HG03342 (cell line): ENCODE measurements at regions not wholly inside any gene's neighbourhood (a gene's known extent, or its start where the extent isn't known, plus 50 kb on each side); places are given as distances from the start of the nearest gene placed in this dataset.
"Not testable (repeated sequence)": the region's sequence is repeated elsewhere in the genome, so short reads cannot be mapped to it uniquely, and the experiment has no call there.

Experiments used
- ATAC-seq: cut with Tn5 transposase; IDR thresholded peaks from one replicate; pipeline ENCODE4 v1.9.1; 2021; ENCODE audit warnings: mild to moderate bottlenecking, moderate library complexity; ENCODE audit not compliant: unreplicated experiment

DNA sequence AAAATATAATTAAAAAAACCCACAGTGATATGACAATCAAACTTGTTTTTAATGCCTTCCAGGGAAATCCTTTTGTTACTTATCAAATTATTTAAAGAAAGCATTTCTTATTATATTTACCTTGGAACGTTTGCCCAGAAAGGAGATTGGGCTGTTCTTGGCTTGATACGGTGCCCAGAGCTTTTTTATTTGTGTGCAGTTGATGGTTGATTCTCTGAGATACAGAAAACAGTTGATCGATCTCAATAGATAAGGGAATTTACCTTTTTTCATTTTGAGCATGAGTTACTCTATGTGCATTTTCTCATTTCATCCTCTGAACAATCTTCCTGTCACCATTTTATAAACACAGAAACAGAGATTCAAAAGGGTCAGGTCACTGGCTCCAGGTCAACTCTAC, 72.5 kb upstream of the NEDD9 start:
- ATAC-seq = no peak

DNA sequence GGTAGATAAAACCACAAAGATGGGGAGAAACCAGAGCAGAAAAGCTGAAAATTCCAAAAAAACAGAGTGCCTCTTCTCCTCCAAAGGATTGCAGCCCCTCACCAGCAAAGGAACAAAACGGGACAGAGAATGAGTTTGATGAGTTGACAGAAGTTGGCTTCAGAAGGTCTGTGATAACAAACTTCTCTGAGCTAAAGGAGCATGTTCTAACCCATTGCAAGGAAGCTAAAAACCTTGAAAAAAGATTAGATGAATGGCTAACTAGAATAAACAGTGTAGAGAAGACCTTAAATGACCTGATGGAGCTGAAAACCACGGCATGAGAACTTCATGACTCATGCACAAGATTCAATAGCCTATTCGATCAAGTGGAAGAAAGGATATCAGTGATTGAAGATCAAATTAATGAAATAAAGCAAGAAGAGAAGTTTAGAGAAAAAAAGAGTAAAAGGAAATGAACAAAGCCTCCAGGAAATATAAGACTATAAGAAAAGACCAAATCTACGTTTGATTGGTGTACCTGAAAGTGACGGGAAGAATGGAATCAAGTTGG, 67.5 kb upstream of the NEDD9 start:
- ATAC-seq = not testable (repeated sequence)

DNA sequence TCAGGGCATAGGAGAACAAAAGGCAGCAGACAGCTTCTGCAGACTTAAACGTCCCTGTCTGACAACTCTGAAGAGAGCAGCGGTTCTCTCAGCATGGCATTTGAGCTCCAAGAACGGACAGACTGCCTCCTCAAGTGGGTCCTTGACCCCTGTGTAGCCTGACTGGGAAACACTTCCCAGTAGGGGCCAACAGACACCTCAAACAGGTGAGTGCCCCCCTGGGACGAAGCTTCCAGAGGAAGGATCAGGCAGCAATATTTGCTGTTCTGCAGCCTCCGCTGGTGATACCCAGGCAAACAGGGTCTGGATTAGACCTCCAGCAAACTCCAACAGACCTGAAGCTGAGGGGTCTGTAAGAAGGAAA, 66.9 kb upstream of the NEDD9 start:
- ATAC-seq = not testable (repeated sequence)

DNA sequence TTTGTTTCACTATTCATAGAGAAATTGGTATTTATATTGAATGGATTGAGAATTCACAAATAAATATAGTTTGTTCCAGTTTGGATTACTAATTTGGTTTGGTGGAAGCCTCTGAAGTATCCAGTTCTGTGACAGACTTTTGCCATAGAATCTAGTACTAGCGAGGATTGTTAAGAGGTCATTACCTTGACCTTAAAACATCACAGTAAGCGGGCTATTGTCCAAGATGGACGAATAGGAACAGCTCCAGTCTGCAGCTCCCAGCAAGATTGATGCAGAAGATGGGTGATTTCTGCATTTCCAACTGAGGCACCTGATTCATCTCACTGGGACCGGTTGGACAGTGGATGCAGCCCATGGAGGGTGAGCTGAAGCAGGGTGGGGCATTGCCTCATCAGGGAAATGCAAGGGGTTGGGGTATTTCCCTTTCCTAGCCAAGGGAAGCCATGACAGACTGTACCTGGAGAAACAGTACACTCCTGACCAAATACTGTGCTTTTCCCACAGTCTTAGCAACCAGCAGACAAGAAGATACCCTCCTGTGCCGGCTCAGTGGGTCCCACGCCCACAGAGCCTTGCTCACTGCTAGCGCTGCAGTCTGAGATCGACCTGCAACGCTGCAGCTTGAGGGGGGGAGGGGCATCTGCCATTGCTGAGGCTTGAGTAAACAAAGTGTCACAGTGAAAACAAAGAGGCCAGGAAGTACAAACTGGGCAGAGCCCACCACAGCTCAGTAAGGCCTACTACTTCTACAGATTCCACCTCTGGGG, 66.4 kb upstream of the NEDD9 start:
- ATAC-seq = no peak

DNA sequence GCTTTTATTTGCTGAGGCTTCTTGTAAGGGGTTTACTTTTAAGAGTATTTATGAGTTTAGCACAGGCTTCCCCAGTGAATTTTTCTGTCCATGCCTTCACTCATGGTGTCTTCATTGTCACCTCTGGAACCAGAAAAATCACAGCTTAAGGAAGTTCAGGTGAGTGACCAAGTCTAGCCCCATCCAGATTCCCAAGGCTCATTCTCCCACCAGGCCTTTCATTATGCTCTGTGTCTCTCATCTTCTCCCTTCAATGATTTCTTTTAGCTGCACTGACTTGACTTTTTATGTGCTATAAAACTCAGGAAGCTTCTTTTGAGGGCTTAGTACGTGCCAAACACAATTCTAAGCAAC, 64.9 kb upstream of the NEDD9 start:
- ATAC-seq = no peak

DNA sequence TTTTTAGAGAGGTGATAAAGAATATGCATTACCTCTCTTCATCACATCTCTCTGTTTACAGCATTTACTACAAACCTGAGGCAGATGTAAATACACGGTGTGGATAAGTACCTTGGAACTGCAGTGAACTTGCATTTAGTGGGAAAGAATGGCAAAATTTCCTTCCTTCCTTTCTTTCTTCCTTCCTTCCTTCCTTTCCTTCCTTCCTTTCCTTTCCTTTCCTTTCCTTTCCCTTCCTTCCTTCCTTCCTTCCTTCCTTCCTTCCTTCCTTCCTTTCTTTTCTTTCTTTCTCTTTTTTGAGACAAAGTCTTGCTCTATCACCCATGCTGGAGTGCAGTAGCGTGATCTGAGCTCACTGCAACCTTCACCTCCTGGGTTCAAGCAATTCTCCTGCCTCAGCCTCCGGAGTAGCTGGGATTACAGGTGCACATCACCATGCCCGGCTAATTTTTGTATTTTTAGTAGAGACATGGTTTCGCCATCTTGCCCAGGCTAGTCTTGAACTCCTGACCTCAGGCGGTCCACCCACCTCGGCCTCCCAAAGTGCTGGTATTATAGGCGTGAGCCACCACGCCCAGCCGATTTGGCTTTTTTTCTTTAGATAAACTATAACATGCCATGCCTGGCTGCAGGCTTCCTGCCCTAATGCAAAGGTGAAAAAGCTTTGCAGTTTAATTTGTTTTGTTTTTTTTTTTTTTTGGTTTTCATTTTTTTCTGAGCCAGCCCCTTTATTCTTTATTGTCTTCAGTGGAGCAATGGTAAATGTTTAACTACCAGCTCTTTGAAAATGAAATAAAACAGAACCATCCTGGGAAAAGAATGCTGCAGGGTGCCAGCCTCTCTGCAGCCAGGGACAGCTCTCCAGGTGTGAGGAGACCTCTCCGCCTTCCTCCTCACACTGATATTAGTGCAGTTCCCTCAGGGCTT, 64.2 kb upstream of the NEDD9 start:
- no peak for ATAC-seq

DNA sequence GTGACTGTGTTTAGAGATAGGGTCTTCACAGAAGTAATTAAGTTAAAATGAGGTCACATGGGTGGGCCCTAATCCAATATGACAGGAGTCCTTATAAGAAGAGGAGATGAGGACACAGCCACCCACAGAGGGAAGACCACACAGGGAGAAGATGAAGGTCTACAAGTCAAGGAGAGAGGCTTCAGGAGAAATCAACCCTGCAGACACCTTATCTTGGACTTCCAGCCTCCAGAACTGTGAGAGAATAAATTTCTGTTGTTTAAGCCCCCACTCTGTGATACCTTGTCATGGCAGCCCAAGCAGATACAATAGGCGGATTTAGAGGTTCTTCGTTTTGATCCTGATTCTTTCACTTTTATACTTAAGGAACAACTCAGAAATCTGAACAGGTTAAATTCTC, 63.5 kb upstream of the NEDD9 start:
- ATAC-seq = no peak

DNA sequence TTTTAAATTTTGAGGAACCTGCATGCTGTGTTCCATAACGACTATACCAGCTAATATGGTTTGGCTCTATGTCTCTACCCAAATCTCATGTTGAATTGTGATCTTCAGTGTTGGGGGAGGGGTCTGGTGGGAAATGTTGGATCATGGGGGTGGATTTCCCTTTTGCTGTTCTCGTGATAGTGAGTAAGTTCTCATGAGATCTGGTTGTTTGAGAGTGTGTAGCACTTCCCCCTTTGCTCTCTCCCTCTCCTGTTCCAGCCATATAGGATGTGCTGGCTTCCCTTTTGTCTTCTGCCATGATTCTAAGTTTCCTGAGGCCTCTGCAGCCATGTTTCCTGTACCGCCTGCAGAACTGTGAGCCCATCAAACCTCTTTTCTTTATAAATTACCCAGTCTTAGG, 61.8 kb upstream of the NEDD9 start:
- ATAC-seq = no peak

DNA sequence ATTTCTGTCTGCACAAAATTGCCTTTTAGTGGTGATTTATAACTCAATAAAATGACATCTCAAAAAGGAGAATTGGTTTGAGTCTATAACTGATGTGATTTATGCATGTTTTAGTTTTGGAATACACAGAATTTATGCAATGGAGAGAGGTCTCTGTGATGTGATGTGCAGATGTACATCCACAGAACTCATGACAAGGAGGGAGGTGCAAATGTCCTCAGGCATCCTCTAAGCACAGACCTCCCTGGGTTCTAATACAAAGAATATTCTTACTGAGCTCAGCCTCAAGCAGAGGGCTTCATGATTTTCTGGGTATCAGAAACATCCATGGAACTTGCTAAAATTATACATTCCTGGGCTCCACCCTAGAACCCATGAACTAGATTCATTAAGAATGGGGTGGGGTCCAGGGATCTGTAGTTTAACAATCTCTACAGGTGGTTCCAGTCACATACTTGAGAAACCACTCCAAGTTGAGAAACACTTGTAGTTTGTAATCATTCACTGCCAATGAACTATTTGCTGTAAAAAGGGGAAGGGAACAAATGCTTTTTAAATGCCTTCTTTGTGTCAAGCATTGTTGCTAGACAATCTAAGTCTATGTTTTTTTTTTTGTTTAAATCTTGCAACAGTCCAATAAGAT, 60.2 kb upstream of the NEDD9 start:
- ATAC-seq = no peak

DNA sequence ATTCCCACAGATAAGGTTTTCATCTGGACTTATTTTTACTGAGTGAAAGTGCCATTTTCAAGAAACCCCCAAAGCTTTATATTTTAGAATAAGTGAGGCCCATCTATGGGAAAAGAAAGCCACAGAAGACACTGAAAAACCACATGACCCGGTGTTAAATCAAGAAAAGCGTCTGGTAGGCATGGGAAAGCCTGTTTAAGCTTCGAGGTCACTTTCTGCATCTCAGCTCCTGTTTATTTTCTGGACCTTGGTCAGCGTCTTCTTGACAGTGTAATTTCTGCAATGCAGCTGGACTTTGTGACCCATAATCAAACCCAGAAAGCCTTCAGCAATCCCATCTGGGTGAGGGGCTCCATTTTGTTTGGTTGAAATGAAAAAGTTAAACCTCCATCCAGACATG, 59.6 kb upstream of the NEDD9 start:
- ATAC-seq = no peak

DNA sequence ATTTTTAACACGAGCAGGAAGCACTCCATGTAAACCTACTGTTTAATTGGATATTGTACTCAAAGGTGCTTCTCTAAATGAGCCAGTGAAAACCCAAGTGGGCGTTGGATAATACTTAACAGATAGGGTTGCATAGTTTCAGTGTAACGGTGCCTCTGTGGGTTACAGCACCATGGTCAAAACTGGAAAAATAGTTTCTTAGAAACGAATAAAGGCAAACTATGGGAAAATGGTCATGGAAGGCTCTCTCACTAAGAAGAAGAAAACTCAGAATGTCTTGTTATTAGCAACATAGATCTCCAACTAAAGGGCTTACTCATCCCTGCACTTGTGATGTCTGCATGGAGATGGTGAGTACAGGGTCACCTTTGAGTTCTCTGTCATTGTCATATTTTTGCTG, 59.1 kb upstream of the NEDD9 start:
- ATAC-seq = no peak

DNA sequence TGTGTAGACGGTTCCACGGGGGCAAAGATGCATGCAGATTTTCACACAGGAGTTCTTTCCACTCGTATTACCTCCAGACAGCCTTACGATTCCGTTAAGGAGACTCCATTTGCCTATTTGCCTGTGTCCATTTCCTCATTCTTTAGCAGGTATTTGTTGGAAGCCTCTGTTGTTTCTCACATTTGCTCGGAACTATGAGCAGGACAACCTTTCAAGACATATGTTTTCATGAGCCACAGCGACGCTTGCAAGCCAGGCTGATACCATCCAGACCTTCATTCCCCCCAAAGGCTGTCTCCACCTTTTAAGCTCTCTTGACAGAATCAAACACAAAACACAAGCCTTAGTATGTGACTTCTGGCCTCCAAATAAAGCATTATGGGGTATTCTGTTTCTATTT, 57.6 kb upstream of the NEDD9 start:
- ATAC-seq = no peak

DNA sequence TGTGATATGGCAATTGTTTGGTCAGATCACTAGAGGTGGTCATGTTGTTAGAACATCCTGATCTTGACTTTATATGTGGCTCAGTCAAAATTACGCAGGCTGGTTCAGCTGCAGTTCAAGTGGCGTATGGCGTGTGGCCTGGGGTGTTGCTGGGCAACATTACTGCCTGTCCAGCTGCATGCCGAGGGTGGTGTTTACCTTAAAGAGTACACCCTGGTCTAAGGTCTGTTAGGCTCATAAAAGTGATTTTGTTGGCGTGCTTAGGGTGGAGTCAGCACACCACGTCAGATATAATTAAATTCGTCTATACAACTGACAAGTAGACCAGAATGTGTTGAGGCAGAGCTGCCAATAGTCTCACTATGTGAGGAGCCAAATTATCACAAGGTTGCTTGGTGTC, 55.6 kb upstream of the NEDD9 start:
- no peak for ATAC-seq

DNA sequence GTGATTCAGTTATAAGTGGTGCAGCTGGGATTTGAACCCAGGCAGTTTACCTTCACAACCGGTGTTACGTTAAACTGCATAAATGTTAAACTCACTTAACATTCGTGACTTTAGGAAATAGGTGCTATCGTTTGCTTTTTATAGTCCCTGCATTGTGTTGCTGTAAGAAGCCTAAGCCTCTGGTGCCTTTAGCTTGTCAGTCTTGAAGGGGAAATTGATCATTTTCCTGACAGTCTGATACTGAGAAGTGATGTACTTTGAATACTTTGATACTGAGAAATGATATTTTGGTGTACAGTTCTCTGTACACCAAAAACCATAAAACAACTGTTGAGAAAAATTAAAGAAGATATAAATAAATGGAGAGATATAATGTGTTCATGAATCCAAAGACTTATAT, 52.5 kb upstream of the NEDD9 start:
- ATAC-seq = no peak

DNA sequence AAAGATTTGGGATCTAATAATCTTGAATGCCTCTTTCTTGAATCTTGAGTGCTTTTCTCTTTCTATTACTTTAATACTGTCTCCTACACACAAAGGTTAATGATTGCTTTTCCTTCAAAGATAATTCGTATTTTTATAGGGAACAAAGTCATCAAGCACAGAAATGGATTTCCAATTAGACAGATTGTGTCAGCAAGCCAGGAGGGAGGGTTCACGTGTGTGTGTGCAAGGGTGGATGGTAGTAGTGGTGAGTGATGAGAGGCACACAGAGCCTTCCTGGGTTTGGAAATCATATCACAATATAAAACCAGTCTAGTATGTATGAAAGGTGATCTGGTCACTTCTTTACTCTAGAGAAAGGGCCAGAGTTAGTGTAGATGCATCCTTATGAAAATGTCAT, 51.2 kb upstream of the NEDD9 start:
- ATAC-seq = no peak

DNA sequence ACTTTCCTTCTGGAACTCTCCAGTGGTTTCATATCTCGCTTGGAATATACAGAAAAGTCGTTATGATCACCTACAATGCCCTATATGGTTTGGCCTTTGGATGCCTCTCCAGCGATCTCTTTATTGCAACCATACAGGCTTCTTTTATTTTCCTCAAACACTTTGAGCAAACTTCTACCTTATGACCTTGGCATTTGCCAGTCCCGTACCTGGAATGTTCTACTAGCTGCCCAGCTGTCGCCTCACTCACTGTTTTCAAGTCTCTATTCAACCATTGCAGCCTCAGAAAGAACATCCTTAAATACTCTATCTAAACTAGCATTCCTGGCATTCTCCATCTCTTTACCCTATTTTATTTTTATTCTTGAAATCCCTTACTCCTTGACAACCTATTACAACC, 50.4 kb upstream of the NEDD9 start:
- no peak for ATAC-seq
